Natural killer cell (primary cell): ENCODE measurements at regions not wholly inside any gene's neighbourhood (a gene's known extent, or its start where the extent isn't known, plus 50 kb on each side); places are given as distances from the start of the nearest gene placed in this dataset.

Experiments
- ATAC-seq, 3 donors: fragments of 150-1000 bp in 2 of 3; fragments of 200-7000 bp in 1 of 3; cut with Tn5 transposase; 1 replicate in 1 of 3; 2 replicates in 2 of 3; pipeline ENCODE4 v1.10.0; 2021; ENCODE audit warnings: mild to moderate bottlenecking in 2 of 3, moderate library complexity in 2 of 3
- DNase-seq, 2 donors: peaks; one replicate each; pipeline versions ENCODE4 v3.0.0 to v3.0.0-alpha.2; 2013 to 2021; ENCODE audit warnings: mixed read lengths in 1 of 2
- H3K27ac ChIP-seq: one replicate; pipeline ENCODE4 v1.5.1; 2013; ENCODE audit warnings: mild to moderate bottlenecking, low read length
- H3K27me3 ChIP-seq: one replicate; pipeline ENCODE4 v1.6.1; 2013; ENCODE audit warnings: low read length; ENCODE audit not compliant: control insufficient read depth, insufficient read depth
- H3K36me3 ChIP-seq: one replicate; pipeline ENCODE4 v1.6.1; 2013; ENCODE audit warnings: low read length; ENCODE audit not compliant: control insufficient read depth, insufficient read depth
- H3K4me1 ChIP-seq: one replicate; pipeline ENCODE4 v1.6.1; 2013; ENCODE audit warnings: low read length; ENCODE audit not compliant: control insufficient read depth, insufficient read depth
- H3K4me3 ChIP-seq: one replicate; pipeline ENCODE4 v1.5.1; 2013; ENCODE audit warnings: low read length
- H3K9me3 ChIP-seq: one replicate; pipeline ENCODE4 v1.6.1; 2013; ENCODE audit warnings: low read length; ENCODE audit not compliant: control insufficient read depth, insufficient read depth
- H3K27ac Mint-ChIP-seq, 2 donors: one replicate each; pipeline ENCODE4 v1.8.0; 2022; ENCODE audit warnings: mild to moderate bottlenecking in 2 of 2, mixed read lengths in 2 of 2, moderate library complexity in 1 of 2
- H3K27me3 Mint-ChIP-seq, 2 donors: one replicate each; pipeline ENCODE4 v1.8.0; 2022; ENCODE audit warnings: low read depth in 2 of 2, mixed read lengths in 2 of 2
- H3K36me3 Mint-ChIP-seq: one replicate; pipeline ENCODE4 v1.8.0; 2022; ENCODE audit warnings: mixed read lengths
- H3K4me1 Mint-ChIP-seq, 2 donors: one replicate each; pipeline ENCODE4 v1.8.0; 2022; ENCODE audit warnings: mixed read lengths in 2 of 2
- H3K4me3 Mint-ChIP-seq: one replicate; pipeline ENCODE4 v1.8.0; 2022; ENCODE audit warnings: mild to moderate bottlenecking, moderate library complexity, mixed read lengths
- H3K9me3 Mint-ChIP-seq, 2 donors: one replicate each; pipeline ENCODE4 v1.8.0; 2022; ENCODE audit warnings: mixed read lengths in 2 of 2
- WGBS: methylation state at CpG from one replicate; pipeline ENCODE4 v1.1.7; 2013; ENCODE audit warnings: missing lambda C conversion rate; ENCODE audit not compliant: insufficient coverage; 5-methylcytosine and 5-hydroxymethylcytosine counted together
- intact Hi-C: fragments of 100-400 bp; cut with micrococcal nuclease; formaldehyde crosslinking; loops from one replicate; pipeline ENCODE4 v1.14.2; 2022
- TF ChIP-seq, protein P1 (sequence below): fragments of 200-600 bp; IDR thresholded peaks from one replicate; pipeline ENCODE4 v1.8.0; 2022; ENCODE audit warnings: antibody characterized with exemption

DNA sequence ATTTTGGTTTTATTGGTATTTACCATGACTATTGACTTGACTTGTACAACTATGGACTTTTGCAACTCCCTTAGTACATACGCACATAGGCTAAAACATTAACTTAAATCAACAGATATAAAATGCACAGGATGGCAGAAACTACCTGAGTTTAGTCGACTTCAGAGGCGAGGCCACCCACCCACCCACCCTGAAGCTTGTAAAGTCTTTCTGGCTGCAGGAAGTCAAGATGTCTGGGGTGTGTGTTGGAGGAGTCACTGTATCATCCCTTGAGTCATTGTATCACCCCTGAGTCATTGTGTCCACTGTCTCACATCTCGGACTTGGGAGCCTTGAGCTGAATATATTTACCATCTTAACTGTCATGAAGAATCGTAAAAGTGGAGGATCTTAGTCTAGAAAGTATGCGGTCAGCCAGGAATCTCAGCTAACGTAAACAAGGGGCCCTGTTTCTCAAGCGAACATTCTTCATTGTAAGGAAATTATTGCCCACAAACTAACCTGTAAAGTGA lies 140.0 kb upstream of the ST6GAL2 start:
- ATAC-seq (no peak), DNase-seq (no peak)
- peaks cover 6% of the 10 kb centered on the region for H3K36me3 Mint-ChIP-seq
- H3K4me1 Mint-ChIP-seq, result no peaks in the 10 kb centered on the region
- no peaks in the 10 kb centered on the region for H3K27me3 ChIP-seq
- no peak overlapping the region for H3K27ac Mint-ChIP-seq
- WGBS, result 93% methylated on average over 6 of the region's 8 CpGs
- peaks cover 17% of the 10 kb centered on the region in 2 donors for H3K9me3 Mint-ChIP-seq
- H3K4me1 ChIP-seq, result no peaks in the 10 kb centered on the region
- H3K36me3 ChIP-seq, result no peaks in the 10 kb centered on the region
- peaks cover 5% of the 10 kb centered on the region for H3K9me3 ChIP-seq
- no peak overlapping the region for H3K27ac ChIP-seq
- no peaks in the 10 kb centered on the region for H3K27me3 Mint-ChIP-seq
- intact Hi-C loops, result no loop called here
- TF ChIP-seq, protein P1, sequence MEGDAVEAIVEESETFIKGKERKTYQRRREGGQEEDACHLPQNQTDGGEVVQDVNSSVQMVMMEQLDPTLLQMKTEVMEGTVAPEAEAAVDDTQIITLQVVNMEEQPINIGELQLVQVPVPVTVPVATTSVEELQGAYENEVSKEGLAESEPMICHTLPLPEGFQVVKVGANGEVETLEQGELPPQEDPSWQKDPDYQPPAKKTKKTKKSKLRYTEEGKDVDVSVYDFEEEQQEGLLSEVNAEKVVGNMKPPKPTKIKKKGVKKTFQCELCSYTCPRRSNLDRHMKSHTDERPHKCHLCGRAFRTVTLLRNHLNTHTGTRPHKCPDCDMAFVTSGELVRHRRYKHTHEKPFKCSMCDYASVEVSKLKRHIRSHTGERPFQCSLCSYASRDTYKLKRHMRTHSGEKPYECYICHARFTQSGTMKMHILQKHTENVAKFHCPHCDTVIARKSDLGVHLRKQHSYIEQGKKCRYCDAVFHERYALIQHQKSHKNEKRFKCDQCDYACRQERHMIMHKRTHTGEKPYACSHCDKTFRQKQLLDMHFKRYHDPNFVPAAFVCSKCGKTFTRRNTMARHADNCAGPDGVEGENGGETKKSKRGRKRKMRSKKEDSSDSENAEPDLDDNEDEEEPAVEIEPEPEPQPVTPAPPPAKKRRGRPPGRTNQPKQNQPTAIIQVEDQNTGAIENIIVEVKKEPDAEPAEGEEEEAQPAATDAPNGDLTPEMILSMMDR, result no peak
- no peak overlapping the region for H3K4me3 Mint-ChIP-seq
- H3K4me3 ChIP-seq, result no peak overlapping the region

DNA sequence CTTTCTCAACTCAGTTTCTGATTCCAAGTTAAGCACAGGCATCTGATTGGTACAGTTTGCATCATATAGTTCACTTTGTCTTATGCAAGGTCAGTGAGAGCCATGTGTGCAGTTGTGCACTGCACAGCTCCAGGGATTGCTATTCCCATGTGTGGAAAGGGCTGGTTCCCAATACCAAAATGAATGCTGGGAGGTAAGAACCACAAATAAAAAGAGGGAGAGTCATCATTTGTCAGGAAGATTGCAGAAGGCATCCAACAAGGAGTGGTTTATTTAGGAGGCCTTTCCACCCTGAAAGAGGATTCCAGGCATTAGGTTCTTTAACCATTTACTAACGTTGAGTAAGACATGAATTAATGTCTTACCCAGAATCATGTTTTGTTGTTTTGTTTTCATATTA lies 141.2 kb upstream of the ST6GAL2 start:
- intact Hi-C loops, result no loop called here
- Mint-ChIP-seq H3K27ac (no peak overlapping the region), H3K4me3 (no peak overlapping the region), H3K27me3 (no peaks in the 10 kb centered on the region), H3K36me3 (peaks cover 6% of the 10 kb centered on the region), H3K9me3 (peaks cover 16 to 18% of the 10 kb centered on the region in 2 donors), H3K4me1 (no peaks in the 10 kb centered on the region)
- peaks cover 5% of the 10 kb centered on the region for H3K9me3 ChIP-seq
- no peaks in the 10 kb centered on the region for H3K4me1 ChIP-seq
- no CpG with 5 or more reads among the region's 1 CpG for WGBS
- no peak overlapping the region for H3K4me3 ChIP-seq
- ATAC-seq, result no peak
- H3K27ac ChIP-seq, result no peak overlapping the region
- TF ChIP-seq, protein P1, result no peak
- H3K36me3 ChIP-seq, result no peaks in the 10 kb centered on the region
- no peak for DNase-seq
- no peaks in the 10 kb centered on the region for H3K27me3 ChIP-seq

DNA sequence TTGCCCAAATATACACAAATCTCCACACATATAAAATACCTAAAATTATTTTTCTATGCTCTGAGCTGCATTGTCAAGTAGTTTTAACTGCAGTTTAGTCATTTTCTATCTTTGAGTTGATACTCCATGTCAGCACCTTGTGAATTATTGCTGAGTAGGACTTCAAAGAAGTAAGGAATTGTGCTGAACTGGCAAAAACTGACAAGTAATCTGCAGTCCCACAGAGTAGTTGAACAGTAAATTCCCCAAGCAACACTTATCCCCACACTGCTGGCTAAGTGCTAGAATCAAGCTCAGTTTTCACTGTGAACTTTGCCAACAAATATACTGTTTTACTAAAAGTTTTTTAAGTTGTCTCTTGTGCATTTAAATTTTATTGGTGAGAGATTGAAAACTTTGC lies 141.8 kb upstream of the ST6GAL2 start:
- no peaks in the 10 kb centered on the region for H3K27me3 ChIP-seq
- no peaks in the 10 kb centered on the region for H3K4me1 Mint-ChIP-seq
- H3K9me3 Mint-ChIP-seq, result peaks cover 13 to 14% of the 10 kb centered on the region in 2 donors
- no peaks in the 10 kb centered on the region for H3K27me3 Mint-ChIP-seq
- H3K4me3 Mint-ChIP-seq, result no peak overlapping the region
- ATAC-seq (no peak), DNase-seq (no peak)
- H3K36me3 ChIP-seq, result no peaks in the 10 kb centered on the region
- peaks cover 5% of the 10 kb centered on the region for H3K9me3 ChIP-seq
- H3K27ac ChIP-seq, result no peak overlapping the region
- H3K36me3 Mint-ChIP-seq, result peaks cover 6% of the 10 kb centered on the region
- intact Hi-C loops, result no loop called here
- no peaks in the 10 kb centered on the region for H3K4me1 ChIP-seq
- no peak overlapping the region for H3K4me3 ChIP-seq
- TF ChIP-seq, protein P1, result no peak
- no peak overlapping the region for H3K27ac Mint-ChIP-seq

DNA sequence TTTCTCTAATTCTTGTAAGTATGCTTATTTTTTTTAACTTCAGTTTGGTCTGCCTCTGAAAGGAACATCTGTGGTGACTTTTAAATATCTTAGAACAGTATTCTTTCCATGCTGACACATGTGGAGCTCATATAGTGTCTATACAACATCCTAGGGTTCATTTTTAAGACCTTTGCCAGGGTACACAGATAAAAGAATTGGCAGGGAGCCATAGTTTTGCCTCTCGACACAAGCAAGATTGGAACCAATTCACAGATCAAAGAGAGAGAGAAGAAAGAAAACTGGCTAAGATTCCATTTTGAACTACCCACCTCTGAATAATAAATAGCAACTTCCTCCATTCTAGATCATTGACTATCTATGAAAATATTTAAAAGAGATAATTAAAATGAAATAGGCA lies 142.7 kb upstream of the ST6GAL2 start:
- H3K27ac Mint-ChIP-seq, result no peak overlapping the region
- WGBS, result 100% methylated on average over 1 of the region's 1 CpG
- Histone ChIP-seq H3K9me3 (peaks cover 5% of the 10 kb centered on the region), H3K27ac (no peak overlapping the region), H3K4me3 (no peak overlapping the region), H3K36me3 (no peaks in the 10 kb centered on the region), H3K27me3 (no peaks in the 10 kb centered on the region), H3K4me1 (no peaks in the 10 kb centered on the region)
- intact Hi-C loops, result no loop called here
- TF ChIP-seq, protein P1, result no peak
- ATAC-seq (no peak), DNase-seq (no peak)
- no peak overlapping the region for H3K4me3 Mint-ChIP-seq
- H3K4me1 Mint-ChIP-seq, result no peaks in the 10 kb centered on the region
- peaks cover 13 to 14% of the 10 kb centered on the region in 2 donors for H3K9me3 Mint-ChIP-seq
- no peaks in the 10 kb centered on the region for H3K27me3 Mint-ChIP-seq
- peaks cover 6% of the 10 kb centered on the region for H3K36me3 Mint-ChIP-seq
